ENCODE measurements at regions not wholly inside any gene's neighbourhood (a gene's known extent, or its start where the extent isn't known, plus 50 kb on each side); places are given as distances from the start of the nearest gene placed in this dataset.

GRCh38 chr14:84885061-84885460 lies 644.9 kb upstream of the FLRT2 start:
- no peak overlapping the region for H3K4me3 ChIP-seq (ENCODE audit: low read depth, poor library complexity, severe bottlenecking)

GRCh38 chr14:84891404-84891803 lies 638.5 kb upstream of the FLRT2 start:
- no peak for DNase-seq (ENCODE audit: low spot score in 2 of 2)
- no peak overlapping the region for H3K4me3 ChIP-seq (ENCODE audit: low read depth, poor library complexity, severe bottlenecking)
- intact Hi-C loops (cut with DNase I; ENCODE audit: low total_unique reads), result no loop called here
- TF ChIP-seq CTCF (IDR thresholded peaks at IDR 0.05) (no peak), POLR2A (IDR thresholded peaks at IDR 0.05) (no peak)

More at GRCh38 chr14:84885061-84885460, 644.9 kb upstream of the FLRT2 start:
- TF ChIP-seq POLR2A (IDR thresholded peaks at IDR 0.05) (no peak), CTCF (IDR thresholded peaks at IDR 0.05) (no peak)
- DNase-seq (ENCODE audit: low spot score in 2 of 2), result no peak
- 81 to 92% methylated on average over 3 of the region's 3 CpGs for WGBS, 2 donors
- intact Hi-C loops (cut with DNase I; ENCODE audit: low total_unique reads), result no loop called here

- WGBS, 2 donors, result 28 to 31% methylated on average over 1 of the region's 1 CpG
- intact Hi-C loops (cut with DNase I; ENCODE audit: low total_unique reads), result no loop called here
- no peak overlapping the region for H3K4me3 ChIP-seq (ENCODE audit: low read depth, poor library complexity, severe bottlenecking)
- TF ChIP-seq CTCF (IDR thresholded peaks at IDR 0.05) (no peak), POLR2A (IDR thresholded peaks at IDR 0.05) (no peak)
- no peak for DNase-seq (ENCODE audit: low spot score in 2 of 2)
Measured at GRCh38 chr14:84894254-84894653, 635.7 kb upstream of the FLRT2 start.

GRCh38 chr14:84922370-84922769 lies 607.6 kb upstream of the FLRT2 start:
- no peak for DNase-seq (ENCODE audit: low spot score in 2 of 2)
- no peak overlapping the region for H3K4me3 ChIP-seq (ENCODE audit: low read depth, poor library complexity, severe bottlenecking)
- intact Hi-C loops (cut with DNase I; ENCODE audit: low total_unique reads), result no loop called here
- 81 to 82% methylated on average over 3 of the region's 3 CpGs for WGBS, 2 donors
- TF ChIP-seq CTCF (IDR thresholded peaks at IDR 0.05) (no peak), POLR2A (IDR thresholded peaks at IDR 0.05) (no peak)

GRCh38 chr14:84926656-84927055 lies 603.3 kb upstream of the FLRT2 start:
- no peak overlapping the region for H3K4me3 ChIP-seq (ENCODE audit: low read depth, poor library complexity, severe bottlenecking)
- TF ChIP-seq POLR2A (IDR thresholded peaks at IDR 0.05) (no peak), CTCF (IDR thresholded peaks at IDR 0.05) (no peak)
- no peak for DNase-seq (ENCODE audit: low spot score in 2 of 2)
- intact Hi-C loops (cut with DNase I; ENCODE audit: low total_unique reads), result no loop called here
- whole genome bisulfite sequencing, 2 donors, result 91 to 93% methylated on average over 1 of the region's 1 CpG

- no peak for DNase-seq (ENCODE audit: low spot score in 2 of 2)
- WGBS, 2 donors, result 49 to 59% methylated on average over 6 of the region's 6 CpGs
- intact Hi-C loops (cut with DNase I; ENCODE audit: low total_unique reads), result no loop called here
- H3K4me3 ChIP-seq (ENCODE audit: low read depth, poor library complexity, severe bottlenecking), result no peak overlapping the region
- TF ChIP-seq CTCF (IDR thresholded peaks at IDR 0.05) (no peak), POLR2A (IDR thresholded peaks at IDR 0.05) (no peak)
Measured at GRCh38 chr14:84927096-84927827, 602.7 kb upstream of the FLRT2 start.
